ENCODE measurements at regions not wholly inside any gene's neighbourhood (a gene's known extent, or its start where the extent isn't known, plus 50 kb on each side); places are given as distances from the start of the nearest gene placed in this dataset.

- Histone ChIP-seq H3K4me3 (ENCODE audit: low read depth in 1 of 2, low read length in 2 of 2) (no peak overlapping the region), H3K36me3 (ENCODE audit: control insufficient read depth in 2 of 2, insufficient read depth in 2 of 2, low read length in 1 of 2) (no peaks in the 10 kb centered on the region), H3K4me1 (ENCODE audit: control insufficient read depth in 2 of 2, insufficient read depth in 2 of 2, low read length in 1 of 2) (no peaks in the 10 kb centered on the region), H3K9me3 (ENCODE audit: control insufficient read depth in 2 of 2, insufficient read depth in 1 of 2, low read depth in 1 of 2, low read length in 1 of 2) (no peaks in the 10 kb centered on the region), H3K27ac (ENCODE audit: low read depth in 2 of 2, low read length in 1 of 2) (no peak overlapping the region), H3K27me3 (ENCODE audit: control insufficient read depth in 1 of 2, insufficient read depth in 2 of 2, low read length in 2 of 2) (no peaks in the 10 kb centered on the region)
- 51 to 59% methylated on average over 2 of the region's 2 CpGs for WGBS, 2 donors
These were observed 492.3 kb upstream of the FAM241A start for GRCh38 chr4:111652986-111653385.

GRCh38 chr4:111662496-111662895 lies 482.8 kb upstream of the FAM241A start:
- 58 to 89% methylated on average over 1 of the region's 1 CpG for WGBS, 2 donors
- Histone ChIP-seq H3K4me1 (ENCODE audit: control insufficient read depth in 2 of 2, insufficient read depth in 2 of 2, low read length in 1 of 2) (no peaks in the 10 kb centered on the region), H3K4me3 (ENCODE audit: low read depth in 1 of 2, low read length in 2 of 2) (no peak overlapping the region), H3K9me3 (ENCODE audit: control insufficient read depth in 2 of 2, insufficient read depth in 1 of 2, low read depth in 1 of 2, low read length in 1 of 2) (no peaks in the 10 kb centered on the region), H3K27ac (ENCODE audit: low read depth in 2 of 2, low read length in 1 of 2) (no peak overlapping the region), H3K36me3 (ENCODE audit: control insufficient read depth in 2 of 2, insufficient read depth in 2 of 2, low read length in 1 of 2) (no peaks in the 10 kb centered on the region), H3K27me3 (ENCODE audit: control insufficient read depth in 1 of 2, insufficient read depth in 2 of 2, low read length in 2 of 2) (no peaks in the 10 kb centered on the region)

GRCh38 chr4:111664308-111664945 lies 480.8 kb upstream of the FAM241A start:
- H3K36me3 ChIP-seq (ENCODE audit: control insufficient read depth in 2 of 2, insufficient read depth in 2 of 2, low read length in 1 of 2), result no peaks in the 10 kb centered on the region
- H3K27ac ChIP-seq (ENCODE audit: low read depth in 2 of 2, low read length in 1 of 2), result no peak overlapping the region
- no peaks in the 10 kb centered on the region for H3K4me1 ChIP-seq (ENCODE audit: control insufficient read depth in 2 of 2, insufficient read depth in 2 of 2, low read length in 1 of 2)
- H3K4me3 ChIP-seq (ENCODE audit: low read depth in 1 of 2, low read length in 2 of 2), result no peak overlapping the region
- no peaks in the 10 kb centered on the region for H3K27me3 ChIP-seq (ENCODE audit: control insufficient read depth in 1 of 2, insufficient read depth in 2 of 2, low read length in 2 of 2)
- 16 to 26% methylated on average over 1 of the region's 1 CpG for WGBS, 2 donors
- H3K9me3 ChIP-seq (ENCODE audit: control insufficient read depth in 2 of 2, insufficient read depth in 1 of 2, low read depth in 1 of 2, low read length in 1 of 2), result no peaks in the 10 kb centered on the region

GRCh38 chr4:111666826-111667360 lies 478.4 kb upstream of the FAM241A start:
- H3K4me1 ChIP-seq (ENCODE audit: control insufficient read depth in 2 of 2, insufficient read depth in 2 of 2, low read length in 1 of 2), result no peaks in the 10 kb centered on the region
- WGBS, 2 donors, result 65 to 80% methylated on average over 2 of the region's 2 CpGs
- H3K36me3 ChIP-seq (ENCODE audit: control insufficient read depth in 2 of 2, insufficient read depth in 2 of 2, low read length in 1 of 2), result no peaks in the 10 kb centered on the region
- H3K9me3 ChIP-seq (ENCODE audit: control insufficient read depth in 2 of 2, insufficient read depth in 1 of 2, low read depth in 1 of 2, low read length in 1 of 2), result no peaks in the 10 kb centered on the region
- H3K4me3 ChIP-seq (ENCODE audit: low read depth in 1 of 2, low read length in 2 of 2), result no peak overlapping the region
- no peaks in the 10 kb centered on the region for H3K27me3 ChIP-seq (ENCODE audit: control insufficient read depth in 1 of 2, insufficient read depth in 2 of 2, low read length in 2 of 2)
- H3K27ac ChIP-seq (ENCODE audit: low read depth in 2 of 2, low read length in 1 of 2), result no peak overlapping the region

GRCh38 chr4:111671756-111672155 lies 473.5 kb upstream of the FAM241A start:
- Histone ChIP-seq H3K36me3 (ENCODE audit: control insufficient read depth in 2 of 2, insufficient read depth in 2 of 2, low read length in 1 of 2) (no peaks in the 10 kb centered on the region), H3K9me3 (ENCODE audit: control insufficient read depth in 2 of 2, insufficient read depth in 1 of 2, low read depth in 1 of 2, low read length in 1 of 2) (no peaks in the 10 kb centered on the region), H3K27ac (ENCODE audit: low read depth in 2 of 2, low read length in 1 of 2) (no peak overlapping the region), H3K4me1 (ENCODE audit: control insufficient read depth in 2 of 2, insufficient read depth in 2 of 2, low read length in 1 of 2) (no peaks in the 10 kb centered on the region), H3K4me3 (ENCODE audit: low read depth in 1 of 2, low read length in 2 of 2) (no peak overlapping the region), H3K27me3 (ENCODE audit: control insufficient read depth in 1 of 2, insufficient read depth in 2 of 2, low read length in 2 of 2) (no peaks in the 10 kb centered on the region)
- 66 to 74% methylated on average over 2 of the region's 2 CpGs for whole genome bisulfite sequencing, 2 donors

GRCh38 chr4:111675746-111676145 lies 469.5 kb upstream of the FAM241A start:
- H3K27ac ChIP-seq (ENCODE audit: low read depth in 2 of 2, low read length in 1 of 2), result no peak overlapping the region
- H3K27me3 ChIP-seq (ENCODE audit: control insufficient read depth in 1 of 2, insufficient read depth in 2 of 2, low read length in 2 of 2), result no peaks in the 10 kb centered on the region
- H3K36me3 ChIP-seq (ENCODE audit: control insufficient read depth in 2 of 2, insufficient read depth in 2 of 2, low read length in 1 of 2), result no peaks in the 10 kb centered on the region
- H3K4me1 ChIP-seq (ENCODE audit: control insufficient read depth in 2 of 2, insufficient read depth in 2 of 2, low read length in 1 of 2), result no peaks in the 10 kb centered on the region
- WGBS, 2 donors, result 92% methylated on average over 5 of the region's 5 CpGs
- no peaks in the 10 kb centered on the region for H3K9me3 ChIP-seq (ENCODE audit: control insufficient read depth in 2 of 2, insufficient read depth in 1 of 2, low read depth in 1 of 2, low read length in 1 of 2)
- no peak overlapping the region for H3K4me3 ChIP-seq (ENCODE audit: low read depth in 1 of 2, low read length in 2 of 2)

GRCh38 chr4:111676533-111676932 lies 468.7 kb upstream of the FAM241A start:
- H3K27me3 ChIP-seq (ENCODE audit: control insufficient read depth in 1 of 2, insufficient read depth in 2 of 2, low read length in 2 of 2), result no peaks in the 10 kb centered on the region
- no peaks in the 10 kb centered on the region for H3K36me3 ChIP-seq (ENCODE audit: control insufficient read depth in 2 of 2, insufficient read depth in 2 of 2, low read length in 1 of 2)
- H3K4me3 ChIP-seq (ENCODE audit: low read depth in 1 of 2, low read length in 2 of 2), result no peak overlapping the region
- H3K9me3 ChIP-seq (ENCODE audit: control insufficient read depth in 2 of 2, insufficient read depth in 1 of 2, low read depth in 1 of 2, low read length in 1 of 2), result no peaks in the 10 kb centered on the region
- no peaks in the 10 kb centered on the region for H3K4me1 ChIP-seq (ENCODE audit: control insufficient read depth in 2 of 2, insufficient read depth in 2 of 2, low read length in 1 of 2)
- no peak overlapping the region for H3K27ac ChIP-seq (ENCODE audit: low read depth in 2 of 2, low read length in 1 of 2)

GRCh38 chr4:111678479-111678878 lies 466.8 kb upstream of the FAM241A start:
- no peaks in the 10 kb centered on the region for H3K27me3 ChIP-seq (ENCODE audit: control insufficient read depth in 1 of 2, insufficient read depth in 2 of 2, low read length in 2 of 2)
- no peaks in the 10 kb centered on the region for H3K36me3 ChIP-seq (ENCODE audit: control insufficient read depth in 2 of 2, insufficient read depth in 2 of 2, low read length in 1 of 2)
- no peaks in the 10 kb centered on the region for H3K9me3 ChIP-seq (ENCODE audit: control insufficient read depth in 2 of 2, insufficient read depth in 1 of 2, low read depth in 1 of 2, low read length in 1 of 2)
- H3K4me1 ChIP-seq (ENCODE audit: control insufficient read depth in 2 of 2, insufficient read depth in 2 of 2, low read length in 1 of 2), result no peaks in the 10 kb centered on the region
- H3K4me3 ChIP-seq (ENCODE audit: low read depth in 1 of 2, low read length in 2 of 2), result no peak overlapping the region
- WGBS, 2 donors, result 40 to 44% methylated on average over 1 of the region's 1 CpG
- no peak overlapping the region for H3K27ac ChIP-seq (ENCODE audit: low read depth in 2 of 2, low read length in 1 of 2)

GRCh38 chr4:111678908-111679307 lies 466.3 kb upstream of the FAM241A start:
- Histone ChIP-seq H3K4me1 (ENCODE audit: control insufficient read depth in 2 of 2, insufficient read depth in 2 of 2, low read length in 1 of 2) (no peaks in the 10 kb centered on the region), H3K9me3 (ENCODE audit: control insufficient read depth in 2 of 2, insufficient read depth in 1 of 2, low read depth in 1 of 2, low read length in 1 of 2) (no peaks in the 10 kb centered on the region), H3K36me3 (ENCODE audit: control insufficient read depth in 2 of 2, insufficient read depth in 2 of 2, low read length in 1 of 2) (no peaks in the 10 kb centered on the region), H3K4me3 (ENCODE audit: low read depth in 1 of 2, low read length in 2 of 2) (no peak overlapping the region), H3K27me3 (ENCODE audit: control insufficient read depth in 1 of 2, insufficient read depth in 2 of 2, low read length in 2 of 2) (no peaks in the 10 kb centered on the region), H3K27ac (ENCODE audit: low read depth in 2 of 2, low read length in 1 of 2) (no peak overlapping the region)
- 62 to 77% methylated on average over 5 of the region's 5 CpGs for WGBS, 2 donors

GRCh38 chr4:111681270-111681669 lies 464.0 kb upstream of the FAM241A start:
- no peak overlapping the region for H3K27ac ChIP-seq (ENCODE audit: low read depth in 2 of 2, low read length in 1 of 2)
- H3K4me3 ChIP-seq (ENCODE audit: low read depth in 1 of 2, low read length in 2 of 2), result no peak overlapping the region
- no peaks in the 10 kb centered on the region for H3K27me3 ChIP-seq (ENCODE audit: control insufficient read depth in 1 of 2, insufficient read depth in 2 of 2, low read length in 2 of 2)
- H3K36me3 ChIP-seq (ENCODE audit: control insufficient read depth in 2 of 2, insufficient read depth in 2 of 2, low read length in 1 of 2), result no peaks in the 10 kb centered on the region
- H3K4me1 ChIP-seq (ENCODE audit: control insufficient read depth in 2 of 2, insufficient read depth in 2 of 2, low read length in 1 of 2), result no peaks in the 10 kb centered on the region
- no peaks in the 10 kb centered on the region for H3K9me3 ChIP-seq (ENCODE audit: control insufficient read depth in 2 of 2, insufficient read depth in 1 of 2, low read depth in 1 of 2, low read length in 1 of 2)
- 69 to 74% methylated on average over 3 of the region's 3 CpGs for WGBS, 2 donors
